CD14-positive monocyte (primary cell): ENCODE measurements at regions not wholly inside any gene's neighbourhood (a gene's known extent, or its start where the extent isn't known, plus 50 kb on each side); places are given as distances from the start of the nearest gene placed in this dataset.

Experiments used
- DNase-seq, 3 donors: peaks; one replicate each; pipeline ENCODE4 v3.0.0-alpha.2; 2011 to 2022
- H2AFZ ChIP-seq: 2 replicates; pipeline ENCODE4 v1.6.0; 2012; ENCODE audit warnings: mild to moderate bottlenecking, low read depth, low read length, inconsistent platforms; ENCODE audit not compliant: insufficient read depth, poor library complexity, severe bottlenecking
- H3K27ac ChIP-seq, 2 donors: 1 replicate in 1 of 2; 2 replicates in 1 of 2; pipeline ENCODE4 v1.5.1; 2012 to 2013; ENCODE audit warnings: low read length in 2 of 2, control low read depth in 1 of 2, inconsistent platforms in 1 of 2, low read depth in 1 of 2, mild to moderate bottlenecking in 1 of 2
- H3K27me3 ChIP-seq, 2 donors: one replicate each; pipeline versions ENCODE4 v1.6.0 to v1.6.1; 2011 to 2013; ENCODE audit warnings: low read length in 2 of 2; ENCODE audit not compliant: control insufficient read depth in 2 of 2, insufficient read depth in 2 of 2
- H3K36me3 ChIP-seq, 2 donors: replicated peaks in 1 of 2; 1 replicate in 1 of 2; 2 replicates in 1 of 2; pipeline versions ENCODE4 v1.5.1 to v1.6.1; 2012 to 2013; ENCODE audit warnings: low read length in 2 of 2, control low read depth in 1 of 2, inconsistent platforms in 1 of 2, mild to moderate bottlenecking in 1 of 2; ENCODE audit not compliant: insufficient read depth in 2 of 2, control insufficient read depth in 1 of 2
- H3K4me1 ChIP-seq, 2 donors: 1 replicate in 1 of 2; 2 replicates in 1 of 2; pipeline versions ENCODE4 v1.5.1 to v1.6.1; 2012 to 2013; ENCODE audit warnings: low read length in 2 of 2, control low read depth in 1 of 2, inconsistent platforms in 1 of 2, mild to moderate bottlenecking in 1 of 2, moderate library complexity in 1 of 2; ENCODE audit not compliant: insufficient read depth in 2 of 2, control insufficient read depth in 1 of 2
- H3K4me2 ChIP-seq: replicated peaks from 2 replicates; pipeline ENCODE3; 2012; ENCODE audit warnings: low read length, moderate library complexity, mild to moderate bottlenecking; ENCODE audit not compliant: poor library complexity, severe bottlenecking; ENCODE audit errors: extremely low read depth
- H3K4me3 ChIP-seq, 3 experiments: fragments of 200-600 bp in 1 of 3; sonication (generic) in 1 of 3; replicated peaks in 1 of 3; 1 replicate in 2 of 3; 2 replicates in 1 of 3; pipeline ENCODE4 v1.5.1; 2011 to 2013; ENCODE audit warnings: low read length in 3 of 3, mild to moderate bottlenecking in 3 of 3, control low read depth in 2 of 3, low read depth in 2 of 3, inconsistent platforms in 1 of 3, moderate library complexity in 1 of 3
- H3K79me2 ChIP-seq: 2 replicates; pipeline ENCODE4 v1.6.0; 2012; ENCODE audit warnings: mild to moderate bottlenecking, control low read depth, inconsistent platforms, low read length, moderate library complexity; ENCODE audit not compliant: insufficient read depth
- H3K9ac ChIP-seq: 2 replicates; pipeline ENCODE4 v1.6.0; 2017; ENCODE audit warnings: low read length, mild to moderate bottlenecking; ENCODE audit not compliant: insufficient read depth, poor library complexity, severe bottlenecking
- H3K9me3 ChIP-seq, 2 donors: replicated peaks in 1 of 2; 1 replicate in 1 of 2; 2 replicates in 1 of 2; pipeline versions ENCODE4 v1.5.1 to v1.6.1; 2012 to 2013; ENCODE audit warnings: low read length in 2 of 2, control low read depth in 1 of 2; ENCODE audit not compliant: control insufficient read depth in 1 of 2, insufficient read depth in 1 of 2
- H4K20me1 ChIP-seq: 2 replicates; pipeline ENCODE4 v1.6.0; 2012; ENCODE audit warnings: mild to moderate bottlenecking, low read length, control low read depth, moderate library complexity; ENCODE audit not compliant: insufficient read depth
- H3K27ac Mint-ChIP-seq, 7 donors: one replicate each; pipeline ENCODE4 v1.8.0; 2020; ENCODE audit warnings: mild to moderate bottlenecking in 7 of 7, mixed read lengths in 7 of 7, moderate library complexity in 6 of 7, inconsistent platforms in 2 of 7
- H3K27me3 Mint-ChIP-seq, 3 donors: one replicate each; pipeline ENCODE4 v1.8.0; 2021 to 2022; ENCODE audit warnings: low read depth in 3 of 3, mild to moderate bottlenecking in 3 of 3, mixed read lengths in 3 of 3, moderate library complexity in 3 of 3, inconsistent platforms in 1 of 3
- H3K36me3 Mint-ChIP-seq, 2 donors: one replicate each; pipeline ENCODE4 v1.8.0; 2020; ENCODE audit warnings: mixed read lengths in 2 of 2, inconsistent platforms in 1 of 2, mild to moderate bottlenecking in 1 of 2
- H3K4me1 Mint-ChIP-seq: one replicate; pipeline ENCODE4 v1.8.0; 2020; ENCODE audit warnings: mild to moderate bottlenecking, mixed read lengths
- H3K4me3 Mint-ChIP-seq, 2 donors: one replicate each; pipeline ENCODE4 v1.8.0; 2020; ENCODE audit warnings: mild to moderate bottlenecking in 2 of 2, mixed read lengths in 2 of 2, moderate library complexity in 1 of 2
- H3K9me3 Mint-ChIP-seq, 7 donors: one replicate each; pipeline ENCODE4 v1.8.0; 2020 to 2022; ENCODE audit warnings: mixed read lengths in 7 of 7, mild to moderate bottlenecking in 6 of 7, moderate library complexity in 6 of 7, inconsistent platforms in 2 of 7
- CTCF ChIP-seq: fragments of 200-600 bp; IDR thresholded peaks from one replicate; pipeline ENCODE4 v1.8.0; 2022; ENCODE audit warnings: antibody characterized with exemption, mild to moderate bottlenecking
- WGBS: methylation state at CpG from one replicate; pipeline ENCODE4 v1.1.5; 2013; ENCODE audit warnings: missing lambda C conversion rate; ENCODE audit not compliant: insufficient coverage; 5-methylcytosine and 5-hydroxymethylcytosine counted together
- intact Hi-C, 2 donors: fragments of 100-400 bp; cut with micrococcal nuclease; formaldehyde crosslinking; loops; one replicate each; pipeline versions ENCODE4 v1.15.0 to v1.15.1; 2023

GRCh38 chr16:64864232-64864809 is 257.5 kb downstream of the CDH11 start:
- Histone ChIP-seq H3K4me1 (no peaks in the 10 kb centered on the region), H3K4me3 (no peak overlapping the region), H3K27me3 (no peaks in the 10 kb centered on the region), H3K9me3 (no peaks in the 10 kb centered on the region), H3K36me3 (no peaks in the 10 kb centered on the region), H3K27ac (no peak overlapping the region), H2AFZ (no peak overlapping the region), H3K4me2 (no peak overlapping the region), H4K20me1 (no peaks in the 10 kb centered on the region), H3K79me2 (no peaks in the 10 kb centered on the region), H3K9ac (no peak overlapping the region)
- intact Hi-C loops, result no loop called here
- H3K27me3 Mint-ChIP-seq, result no peaks in the 10 kb centered on the region
- no peak overlapping the region for H3K4me3 Mint-ChIP-seq
- H3K36me3 Mint-ChIP-seq, result no peaks in the 10 kb centered on the region
- no peak for TF ChIP-seq CTCF
- no peaks in the 10 kb centered on the region for H3K4me1 Mint-ChIP-seq
- H3K27ac Mint-ChIP-seq, result no peak overlapping the region
- no CpG with 5 or more reads among the region's 5 CpGs for WGBS
- peaks cover 0 to 10% (median 0%) of the 10 kb centered on the region in 7 donors for H3K9me3 Mint-ChIP-seq
- no peak for DNase-seq

GRCh38 chr16:64858076-64858475 is 263.8 kb downstream of the CDH11 start:
- Histone ChIP-seq H4K20me1 (no peaks in the 10 kb centered on the region), H3K36me3 (no peaks in the 10 kb centered on the region), H3K4me1 (no peaks in the 10 kb centered on the region), H3K9me3 (no peaks in the 10 kb centered on the region), H2AFZ (no peak overlapping the region), H3K9ac (no peak overlapping the region), H3K27me3 (no peaks in the 10 kb centered on the region), H3K4me2 (no peak overlapping the region), H3K79me2 (no peaks in the 10 kb centered on the region), H3K4me3 (no peak overlapping the region), H3K27ac (no peak overlapping the region)
- Mint-ChIP-seq H3K27ac (no peak overlapping the region), H3K4me1 (no peaks in the 10 kb centered on the region), H3K4me3 (no peak overlapping the region), H3K9me3 (peaks cover 0 to 4% (median 0%) of the 10 kb centered on the region in 7 donors), H3K27me3 (no peaks in the 10 kb centered on the region), H3K36me3 (no peaks in the 10 kb centered on the region)
- intact Hi-C loops, result no loop called here
- no peak for DNase-seq
- no CpG with 5 or more reads among the region's 1 CpG for WGBS
- no peak for TF ChIP-seq CTCF
